ENCODE measurements at regions not wholly inside any gene's neighbourhood (a gene's known extent, or its start where the extent isn't known, plus 50 kb on each side); places are given as distances from the start of the nearest gene placed in this dataset.

DNA sequence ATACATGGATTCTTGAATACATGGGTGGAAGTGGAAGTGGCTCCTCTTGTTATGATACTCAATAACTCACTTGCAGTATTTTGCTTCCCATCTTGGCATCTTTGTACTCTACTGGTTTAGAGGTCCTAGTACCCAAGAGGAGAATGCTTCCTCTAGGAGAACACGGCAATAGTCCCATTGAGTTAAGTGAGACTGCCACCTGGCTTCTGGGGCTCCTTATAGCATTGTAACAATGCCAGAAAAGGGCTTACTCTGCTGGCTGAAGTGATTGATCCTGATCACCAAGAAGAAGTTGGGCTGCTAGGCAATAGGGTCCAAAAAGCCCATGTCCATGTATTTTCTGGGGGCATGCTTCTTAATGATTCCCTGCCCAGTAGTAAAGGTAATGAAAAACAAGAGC, 627.6 kb upstream of the SGCD start:
- no peak for TF ChIP-seq RARB (CRISPR knock-in tag; IDR thresholded peaks at IDR 0.05)
- no peak for TF ChIP-seq ZC3H10 (CRISPR knock-in tag; IDR thresholded peaks at IDR 0.05)
- no peak for TF ChIP-seq TOX (CRISPR knock-in tag; IDR thresholded peaks at IDR 0.05; ENCODE audit: borderline replicate concordance)
- no peak for TF ChIP-seq ZFP3 (CRISPR knock-in tag; IDR thresholded peaks at IDR 0.05)
- TF ChIP-seq ZNF8 (CRISPR knock-in tag; IDR thresholded peaks at IDR 0.05) = no peak
- TF ChIP-seq ESRRG (CRISPR knock-in tag; IDR thresholded peaks at IDR 0.05) = no peak
- TF ChIP-seq PPARA (CRISPR knock-in tag; IDR thresholded peaks at IDR 0.05; ENCODE audit: borderline replicate concordance) = no peak
- TF ChIP-seq BACH2 (CRISPR knock-in tag; IDR thresholded peaks at IDR 0.05; ENCODE audit: borderline replicate concordance) = no peak
- TF ChIP-seq ZNF70 (CRISPR knock-in tag; IDR thresholded peaks at IDR 0.05) = no peak
- TF ChIP-seq ISL1 (CRISPR knock-in tag; IDR thresholded peaks at IDR 0.05) = no peak
- no peak for TF ChIP-seq ZFP30 (CRISPR knock-in tag; IDR thresholded peaks at IDR 0.05)
- no peak for TF ChIP-seq TCF4 (CRISPR knock-in tag; IDR thresholded peaks at IDR 0.05; ENCODE audit: borderline replicate concordance)
- no peak for TF ChIP-seq GLIS3 (CRISPR knock-in tag; IDR thresholded peaks at IDR 0.05)
- TF ChIP-seq, protein P1, sequence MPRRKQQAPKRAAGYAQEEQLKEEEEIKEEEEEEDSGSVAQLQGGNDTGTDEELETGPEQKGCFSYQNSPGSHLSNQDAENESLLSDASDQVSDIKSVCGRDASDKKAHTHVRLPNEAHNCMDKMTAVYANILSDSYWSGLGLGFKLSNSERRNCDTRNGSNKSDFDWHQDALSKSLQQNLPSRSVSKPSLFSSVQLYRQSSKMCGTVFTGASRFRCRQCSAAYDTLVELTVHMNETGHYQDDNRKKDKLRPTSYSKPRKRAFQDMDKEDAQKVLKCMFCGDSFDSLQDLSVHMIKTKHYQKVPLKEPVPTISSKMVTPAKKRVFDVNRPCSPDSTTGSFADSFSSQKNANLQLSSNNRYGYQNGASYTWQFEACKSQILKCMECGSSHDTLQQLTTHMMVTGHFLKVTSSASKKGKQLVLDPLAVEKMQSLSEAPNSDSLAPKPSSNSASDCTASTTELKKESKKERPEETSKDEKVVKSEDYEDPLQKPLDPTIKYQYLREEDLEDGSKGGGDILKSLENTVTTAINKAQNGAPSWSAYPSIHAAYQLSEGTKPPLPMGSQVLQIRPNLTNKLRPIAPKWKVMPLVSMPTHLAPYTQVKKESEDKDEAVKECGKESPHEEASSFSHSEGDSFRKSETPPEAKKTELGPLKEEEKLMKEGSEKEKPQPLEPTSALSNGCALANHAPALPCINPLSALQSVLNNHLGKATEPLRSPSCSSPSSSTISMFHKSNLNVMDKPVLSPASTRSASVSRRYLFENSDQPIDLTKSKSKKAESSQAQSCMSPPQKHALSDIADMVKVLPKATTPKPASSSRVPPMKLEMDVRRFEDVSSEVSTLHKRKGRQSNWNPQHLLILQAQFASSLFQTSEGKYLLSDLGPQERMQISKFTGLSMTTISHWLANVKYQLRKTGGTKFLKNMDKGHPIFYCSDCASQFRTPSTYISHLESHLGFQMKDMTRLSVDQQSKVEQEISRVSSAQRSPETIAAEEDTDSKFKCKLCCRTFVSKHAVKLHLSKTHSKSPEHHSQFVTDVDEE (CRISPR knock-in tag; IDR thresholded peaks at IDR 0.05) = no peak
- TF ChIP-seq, protein P2, sequence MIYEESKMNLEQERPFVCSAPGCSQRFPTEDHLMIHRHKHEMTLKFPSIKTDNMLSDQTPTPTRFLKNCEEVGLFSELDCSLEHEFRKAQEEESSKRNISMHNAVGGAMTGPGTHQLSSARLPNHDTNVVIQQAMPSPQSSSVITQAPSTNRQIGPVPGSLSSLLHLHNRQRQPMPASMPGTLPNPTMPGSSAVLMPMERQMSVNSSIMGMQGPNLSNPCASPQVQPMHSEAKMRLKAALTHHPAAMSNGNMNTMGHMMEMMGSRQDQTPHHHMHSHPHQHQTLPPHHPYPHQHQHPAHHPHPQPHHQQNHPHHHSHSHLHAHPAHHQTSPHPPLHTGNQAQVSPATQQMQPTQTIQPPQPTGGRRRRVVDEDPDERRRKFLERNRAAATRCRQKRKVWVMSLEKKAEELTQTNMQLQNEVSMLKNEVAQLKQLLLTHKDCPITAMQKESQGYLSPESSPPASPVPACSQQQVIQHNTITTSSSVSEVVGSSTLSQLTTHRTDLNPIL (CRISPR knock-in tag; IDR thresholded peaks at IDR 0.05; ENCODE audit: low read depth) = no peak
- ATAC-seq = no peak

DNA sequence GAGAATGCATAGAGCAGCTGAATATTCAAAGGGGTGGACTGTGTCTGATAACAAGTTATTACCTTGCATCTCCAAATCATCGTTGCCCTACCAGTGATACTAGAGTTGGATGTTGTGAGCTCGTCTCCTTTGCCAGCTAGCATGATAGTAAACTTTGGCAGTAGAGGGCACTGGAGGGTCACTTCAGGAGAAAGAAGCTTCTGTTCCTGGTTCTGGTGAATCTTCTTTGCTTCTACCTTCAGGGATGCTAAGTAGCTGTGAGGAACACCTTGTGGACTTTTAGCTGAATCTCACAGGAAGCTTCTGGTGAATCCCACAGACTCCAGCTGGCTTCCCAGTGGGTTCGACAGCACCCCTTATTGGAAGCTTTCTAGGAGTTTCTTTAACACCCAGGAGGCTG, 626.6 kb upstream of the SGCD start:
- TF ChIP-seq TCF4 (CRISPR knock-in tag; IDR thresholded peaks at IDR 0.05; ENCODE audit: borderline replicate concordance) = no peak
- no peak for TF ChIP-seq ISL1 (CRISPR knock-in tag; IDR thresholded peaks at IDR 0.05)
- TF ChIP-seq, protein P1 (CRISPR knock-in tag; IDR thresholded peaks at IDR 0.05) = no peak
- no peak for TF ChIP-seq CSDC2 (CRISPR knock-in tag; IDR thresholded peaks at IDR 0.05)
- TF ChIP-seq, protein P2 (CRISPR knock-in tag; IDR thresholded peaks at IDR 0.05; ENCODE audit: low read depth) = no peak
- no peak for TF ChIP-seq RARB (CRISPR knock-in tag; IDR thresholded peaks at IDR 0.05)
- TF ChIP-seq ZNF565 (CRISPR knock-in tag; conservative IDR thresholded peaks at IDR 0.05; ENCODE audit: low read depth) = no peak
- TF ChIP-seq, protein P3, sequence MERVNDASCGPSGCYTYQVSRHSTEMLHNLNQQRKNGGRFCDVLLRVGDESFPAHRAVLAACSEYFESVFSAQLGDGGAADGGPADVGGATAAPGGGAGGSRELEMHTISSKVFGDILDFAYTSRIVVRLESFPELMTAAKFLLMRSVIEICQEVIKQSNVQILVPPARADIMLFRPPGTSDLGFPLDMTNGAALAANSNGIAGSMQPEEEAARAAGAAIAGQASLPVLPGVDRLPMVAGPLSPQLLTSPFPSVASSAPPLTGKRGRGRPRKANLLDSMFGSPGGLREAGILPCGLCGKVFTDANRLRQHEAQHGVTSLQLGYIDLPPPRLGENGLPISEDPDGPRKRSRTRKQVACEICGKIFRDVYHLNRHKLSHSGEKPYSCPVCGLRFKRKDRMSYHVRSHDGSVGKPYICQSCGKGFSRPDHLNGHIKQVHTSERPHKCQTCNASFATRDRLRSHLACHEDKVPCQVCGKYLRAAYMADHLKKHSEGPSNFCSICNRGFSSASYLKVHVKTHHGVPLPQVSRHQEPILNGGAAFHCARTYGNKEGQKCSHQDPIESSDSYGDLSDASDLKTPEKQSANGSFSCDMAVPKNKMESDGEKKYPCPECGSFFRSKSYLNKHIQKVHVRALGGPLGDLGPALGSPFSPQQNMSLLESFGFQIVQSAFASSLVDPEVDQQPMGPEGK (CRISPR knock-in tag; IDR thresholded peaks at IDR 0.05; ENCODE audit: borderline replicate concordance) = no peak
- TF ChIP-seq ESRRG (CRISPR knock-in tag; IDR thresholded peaks at IDR 0.05) = no peak
- no peak for TF ChIP-seq ARNTL (CRISPR knock-in tag; IDR thresholded peaks at IDR 0.05; ENCODE audit: borderline replicate concordance, low read depth)
- TF ChIP-seq BACH2 (CRISPR knock-in tag; IDR thresholded peaks at IDR 0.05; ENCODE audit: borderline replicate concordance) = no peak
- TF ChIP-seq ZNF70 (CRISPR knock-in tag; IDR thresholded peaks at IDR 0.05) = no peak
- TF ChIP-seq, protein P4, sequence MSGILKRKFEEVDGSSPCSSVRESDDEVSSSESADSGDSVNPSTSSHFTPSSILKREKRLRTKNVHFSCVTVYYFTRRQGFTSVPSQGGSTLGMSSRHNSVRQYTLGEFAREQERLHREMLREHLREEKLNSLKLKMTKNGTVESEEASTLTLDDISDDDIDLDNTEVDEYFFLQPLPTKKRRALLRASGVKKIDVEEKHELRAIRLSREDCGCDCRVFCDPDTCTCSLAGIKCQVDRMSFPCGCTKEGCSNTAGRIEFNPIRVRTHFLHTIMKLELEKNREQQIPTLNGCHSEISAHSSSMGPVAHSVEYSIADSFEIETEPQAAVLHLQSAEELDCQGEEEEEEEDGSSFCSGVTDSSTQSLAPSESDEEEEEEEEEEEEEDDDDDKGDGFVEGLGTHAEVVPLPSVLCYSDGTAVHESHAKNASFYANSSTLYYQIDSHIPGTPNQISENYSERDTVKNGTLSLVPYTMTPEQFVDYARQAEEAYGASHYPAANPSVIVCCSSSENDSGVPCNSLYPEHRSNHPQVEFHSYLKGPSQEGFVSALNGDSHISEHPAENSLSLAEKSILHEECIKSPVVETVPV (CRISPR knock-in tag; IDR thresholded peaks at IDR 0.05) = no peak
- TF ChIP-seq TOX (CRISPR knock-in tag; IDR thresholded peaks at IDR 0.05; ENCODE audit: borderline replicate concordance) = no peak
- no peak for TF ChIP-seq PPARA (CRISPR knock-in tag; IDR thresholded peaks at IDR 0.05; ENCODE audit: borderline replicate concordance)
- TF ChIP-seq ZNF8 (CRISPR knock-in tag; IDR thresholded peaks at IDR 0.05) = no peak
- no peak for TF ChIP-seq ZFP30 (CRISPR knock-in tag; IDR thresholded peaks at IDR 0.05)
- no peak for ATAC-seq

All from SK-N-SH treated with all-trans-retinoic acid at 6 μM for 48 hours (cell line).